OCI-LY3 (cell line): ENCODE measurements at regions not wholly inside any gene's neighbourhood (a gene's known extent, or its start where the extent isn't known, plus 50 kb on each side); places are given as distances from the start of the nearest gene placed in this dataset.

Experiments
- EZH2phosphoT487 ChIP-seq: fragments of 200-600 bp; shearing (Covaris generic); IDR thresholded peaks from 2 replicates; pipeline ENCODE4 v1.6.1; 2018; ENCODE audit warnings: antibody characterized with exemption, mixed run types, low read depth
- TF ChIP-seq, protein P1 (sequence below): fragments of 200-600, 300-600 bp; sonication (generic); IDR thresholded peaks from 2 replicates; pipeline ENCODE4 v1.5.1; 2014; ENCODE audit warnings: antibody characterized with exemption, low read length, low read depth

DNA sequence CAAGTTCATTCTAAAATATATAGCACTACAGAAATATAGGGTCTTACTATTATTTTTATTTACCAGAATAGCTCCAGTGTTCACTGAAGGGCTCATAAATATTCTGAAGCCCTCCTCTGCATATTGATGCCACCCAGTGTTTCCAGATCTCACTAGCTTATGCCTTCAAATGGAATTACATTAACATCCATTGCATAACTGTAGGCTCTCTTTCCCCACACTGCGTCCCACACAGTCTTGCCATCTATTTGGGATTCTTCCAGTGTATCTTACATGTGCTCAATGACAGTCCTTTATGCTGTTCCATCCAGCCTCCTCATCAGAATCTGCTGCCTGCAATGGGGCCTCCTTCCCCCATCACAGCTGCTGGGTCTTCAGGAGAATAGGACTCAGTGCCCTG, 137.2 kb downstream of the CYSLTR2 start:
- TF ChIP-seq, protein P1, sequence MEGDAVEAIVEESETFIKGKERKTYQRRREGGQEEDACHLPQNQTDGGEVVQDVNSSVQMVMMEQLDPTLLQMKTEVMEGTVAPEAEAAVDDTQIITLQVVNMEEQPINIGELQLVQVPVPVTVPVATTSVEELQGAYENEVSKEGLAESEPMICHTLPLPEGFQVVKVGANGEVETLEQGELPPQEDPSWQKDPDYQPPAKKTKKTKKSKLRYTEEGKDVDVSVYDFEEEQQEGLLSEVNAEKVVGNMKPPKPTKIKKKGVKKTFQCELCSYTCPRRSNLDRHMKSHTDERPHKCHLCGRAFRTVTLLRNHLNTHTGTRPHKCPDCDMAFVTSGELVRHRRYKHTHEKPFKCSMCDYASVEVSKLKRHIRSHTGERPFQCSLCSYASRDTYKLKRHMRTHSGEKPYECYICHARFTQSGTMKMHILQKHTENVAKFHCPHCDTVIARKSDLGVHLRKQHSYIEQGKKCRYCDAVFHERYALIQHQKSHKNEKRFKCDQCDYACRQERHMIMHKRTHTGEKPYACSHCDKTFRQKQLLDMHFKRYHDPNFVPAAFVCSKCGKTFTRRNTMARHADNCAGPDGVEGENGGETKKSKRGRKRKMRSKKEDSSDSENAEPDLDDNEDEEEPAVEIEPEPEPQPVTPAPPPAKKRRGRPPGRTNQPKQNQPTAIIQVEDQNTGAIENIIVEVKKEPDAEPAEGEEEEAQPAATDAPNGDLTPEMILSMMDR, result no peak
- TF ChIP-seq EZH2phosphoT487, result no peak
